PC-3 (cell line): ENCODE measurements at regions not wholly inside any gene's neighbourhood (a gene's known extent, or its start where the extent isn't known, plus 50 kb on each side); places are given as distances from the start of the nearest gene placed in this dataset.

Source experiments
- ATAC-seq: fragments of 200-7000 bp; cut with Tn5 transposase; 2 replicates; pipeline ENCODE4 v1.9.1; 2020; ENCODE audit warnings: mild to moderate bottlenecking, moderate library complexity
- BruUV-seq: library from RNA; stranded (reverse); fragments of 400-500 nt; replicated peaks from 2 replicates; lab custom pipeline; 2021; lab: Mats Ljungman, UMichigan
- CTCF ChIA-PET: fragments of 300-600 bp; sonication (Branson Sonifier 250); formaldehyde crosslinking; loops from one replicate; lab custom pipeline; 2022; ENCODE audit warnings: antibody characterized with exemption; lab: Charles Lee
- POLR2A ChIA-PET: fragments of 300-600 bp; sonication (Branson Sonifier 250); formaldehyde crosslinking; loops from one replicate; lab custom pipeline; 2022; ENCODE audit warnings: antibody characterized with exemption; ENCODE audit not compliant: unreplicated experiment; lab: Charles Lee
- DNase-seq: peaks from one replicate; pipeline ENCODE4 v3.0.0-alpha.2; 2015
- H2AFZ ChIP-seq: fragments of 300-600 bp; sonication (generic); 2 replicates; pipeline ENCODE4 v1.6.0; 2016; ENCODE audit warnings: antibody characterized with exemption, low read length
- H3F3A ChIP-seq: fragments of 300-600 bp; sonication (generic); one replicate; pipeline ENCODE4 v1.6.0; 2017; ENCODE audit warnings: antibody characterized with exemption, low read length, control low read depth, mild to moderate bottlenecking; ENCODE audit not compliant: unreplicated experiment
- H3K27ac ChIP-seq: fragments of 300-600 bp; sonication (generic); 2 replicates; pipeline ENCODE4 v1.5.1; 2016; ENCODE audit warnings: mild to moderate bottlenecking, low read length
- H3K27me3 ChIP-seq: fragments of 300-600 bp; sonication (generic); 2 replicates; pipeline ENCODE4 v1.6.1; 2016; ENCODE audit warnings: low read length, mixed read lengths
- H3K36me3 ChIP-seq: fragments of 300-600 bp; sonication (generic); 2 replicates; pipeline ENCODE4 v1.6.1; 2016; ENCODE audit warnings: low read depth, mixed run types, low read length, mixed read lengths
- H3K4me1 ChIP-seq: fragments of 300-600 bp; sonication (generic); 2 replicates; pipeline ENCODE4 v1.5.1; 2016; ENCODE audit warnings: low read length; ENCODE audit not compliant: insufficient read depth
- H3K4me2 ChIP-seq: fragments of 300-600 bp; sonication (generic); 2 replicates; pipeline ENCODE4 v1.6.0; 2016; ENCODE audit warnings: low read length
- H3K4me3 ChIP-seq: fragments of 300-600 bp; sonication (generic); 2 replicates; pipeline ENCODE4 v1.5.1; 2016; ENCODE audit warnings: mild to moderate bottlenecking, low read length, mixed read lengths
- H3K79me2 ChIP-seq: fragments of 300-600 bp; sonication (generic); 2 replicates; pipeline ENCODE4 v1.6.1; 2017; ENCODE audit warnings: low read length, mixed read lengths
- H3K9ac ChIP-seq: fragments of 300-600 bp; sonication (generic); 2 replicates; pipeline ENCODE4 v1.6.0; 2016; ENCODE audit warnings: mild to moderate bottlenecking, low read length
- H3K9me2 ChIP-seq: fragments of 300-600 bp; sonication (generic); replicated peaks from 2 replicates; pipeline ENCODE4 v1.6.1; 2016; ENCODE audit warnings: mixed run types, low read length, mixed read lengths
- H3K9me3 ChIP-seq: fragments of 300-600 bp; sonication (generic); 2 replicates; pipeline ENCODE4 v1.6.1; 2016; ENCODE audit warnings: low read length, mixed read lengths
- H4K20me1 ChIP-seq: fragments of 300-600 bp; sonication (generic); 2 replicates; pipeline ENCODE4 v1.6.1; 2016; ENCODE audit warnings: low read length, mixed read lengths
- EZH2 ChIP-seq: fragments of 300-600 bp; sonication (generic); IDR thresholded peaks from one replicate; pipeline ENCODE4 v1.6.1; 2017; ENCODE audit warnings: antibody characterized with exemption, mild to moderate bottlenecking, low read length; ENCODE audit not compliant: unreplicated experiment
- EZH2phosphoT487 ChIP-seq: fragments of 300-600 bp; sonication (generic); IDR thresholded peaks from 2 replicates; pipeline ENCODE4 v1.6.1; 2018; ENCODE audit warnings: mild to moderate bottlenecking, antibody characterized with exemption, low read length, borderline replicate concordance
- intact Hi-C: fragments of 100-400 bp; cut with micrococcal nuclease; formaldehyde crosslinking; loops from 2 replicates; pipeline ENCODE4 v1.9.0; 2023
- TF ChIP-seq, protein P1 (sequence below): fragments of 300-600 bp; sonication (generic); conservative IDR thresholded peaks from 2 replicates; pipeline ENCODE4 v1.5.1; 2017; ENCODE audit warnings: antibody characterized with exemption, low read depth, mild to moderate bottlenecking, low read length

DNA sequence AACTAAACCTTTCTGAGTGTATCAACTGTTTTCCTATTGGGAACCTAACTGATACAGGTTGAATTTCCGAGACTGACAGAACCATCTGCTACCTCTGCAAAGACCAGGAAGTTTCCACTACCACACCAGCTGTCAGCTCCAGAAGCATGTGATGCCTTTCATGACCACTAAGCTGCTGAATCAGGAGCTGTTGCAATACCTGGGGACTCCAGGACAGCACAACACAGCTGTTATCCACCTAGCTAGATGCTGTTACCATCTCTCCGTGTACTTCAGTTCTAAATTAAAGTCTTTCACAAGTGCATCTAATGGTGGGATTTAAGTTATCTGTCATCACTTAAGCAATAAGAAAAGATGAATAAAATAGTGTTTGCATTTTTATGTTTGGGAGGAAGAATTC, 158.2 kb upstream of the IMPG1 start:
- no peak overlapping the region for H3K9ac ChIP-seq
- no peaks in the 10 kb centered on the region for H3K79me2 ChIP-seq
- ChIA-PET CTCF (no interaction called here), POLR2A (no interaction called here)
- H3K4me2 ChIP-seq = no peak overlapping the region
- no peaks in the 10 kb centered on the region for H3K9me2 ChIP-seq
- DNase-seq (no peak), ATAC-seq (no peak)
- H3K9me3 ChIP-seq = no peaks in the 10 kb centered on the region
- TF ChIP-seq, protein P1, sequence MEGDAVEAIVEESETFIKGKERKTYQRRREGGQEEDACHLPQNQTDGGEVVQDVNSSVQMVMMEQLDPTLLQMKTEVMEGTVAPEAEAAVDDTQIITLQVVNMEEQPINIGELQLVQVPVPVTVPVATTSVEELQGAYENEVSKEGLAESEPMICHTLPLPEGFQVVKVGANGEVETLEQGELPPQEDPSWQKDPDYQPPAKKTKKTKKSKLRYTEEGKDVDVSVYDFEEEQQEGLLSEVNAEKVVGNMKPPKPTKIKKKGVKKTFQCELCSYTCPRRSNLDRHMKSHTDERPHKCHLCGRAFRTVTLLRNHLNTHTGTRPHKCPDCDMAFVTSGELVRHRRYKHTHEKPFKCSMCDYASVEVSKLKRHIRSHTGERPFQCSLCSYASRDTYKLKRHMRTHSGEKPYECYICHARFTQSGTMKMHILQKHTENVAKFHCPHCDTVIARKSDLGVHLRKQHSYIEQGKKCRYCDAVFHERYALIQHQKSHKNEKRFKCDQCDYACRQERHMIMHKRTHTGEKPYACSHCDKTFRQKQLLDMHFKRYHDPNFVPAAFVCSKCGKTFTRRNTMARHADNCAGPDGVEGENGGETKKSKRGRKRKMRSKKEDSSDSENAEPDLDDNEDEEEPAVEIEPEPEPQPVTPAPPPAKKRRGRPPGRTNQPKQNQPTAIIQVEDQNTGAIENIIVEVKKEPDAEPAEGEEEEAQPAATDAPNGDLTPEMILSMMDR = no peak
- no peak for TF ChIP-seq EZH2phosphoT487
- no peak for TF ChIP-seq EZH2
- no peak overlapping the region for H2AFZ ChIP-seq
- intact Hi-C loops = no loop called here
- H4K20me1 ChIP-seq = no peaks in the 10 kb centered on the region
- no peaks in the 10 kb centered on the region for H3K27me3 ChIP-seq
- no peaks in the 10 kb centered on the region for H3K4me1 ChIP-seq
- H3F3A ChIP-seq = no peaks in the 10 kb centered on the region
- no peaks in the 10 kb centered on the region for H3K36me3 ChIP-seq
- no peak overlapping the region for H3K27ac ChIP-seq
- no TSS peak for BruUV-seq
- H3K4me3 ChIP-seq = no peak overlapping the region

DNA sequence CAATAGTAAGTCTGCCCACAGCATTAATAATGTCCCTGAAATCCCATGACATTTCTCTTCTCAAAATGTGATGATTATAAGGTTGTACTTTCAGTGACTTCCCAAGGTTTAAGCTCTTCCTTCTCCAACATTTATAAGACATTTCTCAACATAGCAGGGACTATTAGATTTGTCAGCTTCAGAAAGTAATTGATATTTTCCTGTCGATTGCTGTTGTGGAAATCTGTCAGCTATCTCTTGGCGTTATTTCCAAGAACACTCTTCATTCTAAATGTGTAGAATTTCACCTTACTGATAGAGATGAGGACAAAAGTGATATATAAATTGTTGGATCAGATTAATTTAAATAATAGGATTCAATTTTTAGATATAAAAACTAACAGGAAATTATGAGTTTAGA, 149.7 kb upstream of the IMPG1 start:
- no peak overlapping the region for H3K4me2 ChIP-seq
- intact Hi-C loops = no loop called here
- H3K27ac ChIP-seq = no peak overlapping the region
- BruUV-seq = no TSS peak
- ATAC-seq = no peak
- no peak overlapping the region for H2AFZ ChIP-seq
- H3K4me3 ChIP-seq = no peak overlapping the region
- ChIA-PET POLR2A (no interaction called here), CTCF (no interaction called here)
- H4K20me1 ChIP-seq = no peaks in the 10 kb centered on the region
- H3F3A ChIP-seq = no peaks in the 10 kb centered on the region
- H3K36me3 ChIP-seq = no peaks in the 10 kb centered on the region
- no peaks in the 10 kb centered on the region for H3K9me3 ChIP-seq
- H3K9me2 ChIP-seq = no peaks in the 10 kb centered on the region
- no peaks in the 10 kb centered on the region for H3K27me3 ChIP-seq
- no peak for DNase-seq
- no peaks in the 10 kb centered on the region for H3K4me1 ChIP-seq
- H3K79me2 ChIP-seq = no peaks in the 10 kb centered on the region
- no peak for TF ChIP-seq EZH2
- no peak for TF ChIP-seq EZH2phosphoT487
- TF ChIP-seq, protein P1 = no peak
- H3K9ac ChIP-seq = no peak overlapping the region

DNA sequence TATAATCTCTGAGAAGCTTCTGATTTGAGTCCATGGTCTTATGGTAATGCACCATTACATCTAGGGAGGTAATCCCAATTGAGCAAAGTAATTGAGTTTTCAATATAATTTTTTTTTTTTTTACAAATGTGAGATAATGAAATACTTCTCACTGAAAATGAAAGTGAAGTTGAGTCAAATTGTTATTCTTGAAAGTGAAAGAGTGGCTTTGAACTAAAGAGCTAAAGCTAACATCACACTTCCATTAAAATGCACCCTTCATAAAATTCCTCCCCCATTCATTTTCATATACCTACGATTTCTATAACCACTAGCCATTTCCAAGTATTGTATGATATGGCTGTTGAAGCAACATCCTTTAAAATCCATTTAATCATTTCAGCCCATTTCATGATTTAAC, 149.1 kb upstream of the IMPG1 start:
- BruUV-seq = no TSS peak
- Histone ChIP-seq H3K27ac (no peak overlapping the region), H3K4me3 (no peak overlapping the region), H4K20me1 (no peaks in the 10 kb centered on the region), H3K27me3 (no peaks in the 10 kb centered on the region), H3K9me3 (no peaks in the 10 kb centered on the region), H3K4me2 (no peak overlapping the region), H3F3A (no peaks in the 10 kb centered on the region), H3K79me2 (no peaks in the 10 kb centered on the region), H2AFZ (no peak overlapping the region), H3K9me2 (no peaks in the 10 kb centered on the region), H3K4me1 (no peaks in the 10 kb centered on the region), H3K9ac (no peak overlapping the region), H3K36me3 (no peaks in the 10 kb centered on the region)
- ChIA-PET POLR2A (no interaction called here), CTCF (no interaction called here)
- no peak for ATAC-seq
- no peak for DNase-seq
- intact Hi-C loops = no loop called here
- TF ChIP-seq EZH2 = no peak
- TF ChIP-seq EZH2phosphoT487 = no peak
- TF ChIP-seq, protein P1 = no peak
